ENCODE measurements at regions not wholly inside any gene's neighbourhood (a gene's known extent, or its start where the extent isn't known, plus 50 kb on each side); places are given as distances from the start of the nearest gene placed in this dataset.
"Not testable (repeated sequence)": the region's sequence is repeated elsewhere in the genome, so short reads cannot be mapped to it uniquely, and the experiment has no call there.

- DNase-seq: no peak
These were observed 494.7 kb upstream of the NECTIN3 start for GRCh38 chr3:110576960-110577359.

- no peak for DNase-seq
These were observed 493.8 kb upstream of the NECTIN3 start for GRCh38 chr3:110577854-110578253.

GRCh38 chr3:110579840-110580550, 491.6 kb upstream of the NECTIN3 start:
- DNase-seq: no peak

DNA sequence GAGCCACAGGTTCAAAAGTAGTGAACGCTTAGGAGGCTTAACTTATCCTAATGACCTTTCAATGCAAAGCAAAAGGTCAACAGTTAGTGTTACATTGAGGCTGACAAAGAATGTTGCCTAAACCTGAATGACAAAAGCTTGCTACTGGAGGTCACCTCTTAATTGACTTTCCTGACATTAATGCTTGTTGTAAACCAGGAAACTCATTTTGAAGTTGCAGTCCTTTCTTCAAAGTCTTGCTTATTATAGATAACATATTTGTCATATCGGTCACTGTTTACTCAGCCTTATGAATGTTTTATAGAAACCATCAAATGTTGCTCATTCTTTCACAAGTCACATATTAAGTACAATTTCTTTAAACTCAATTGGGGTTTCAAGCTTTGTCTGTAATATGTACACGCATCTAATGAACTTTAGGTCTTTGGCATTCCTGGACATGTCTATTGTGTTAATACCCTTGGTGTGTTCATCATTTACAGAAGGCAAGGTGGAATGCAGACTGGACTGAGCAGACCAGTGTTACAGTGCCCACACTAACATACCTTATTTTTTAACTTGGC, 488.2 kb upstream of the NECTIN3 start:
- DNase-seq: no peak

DNA sequence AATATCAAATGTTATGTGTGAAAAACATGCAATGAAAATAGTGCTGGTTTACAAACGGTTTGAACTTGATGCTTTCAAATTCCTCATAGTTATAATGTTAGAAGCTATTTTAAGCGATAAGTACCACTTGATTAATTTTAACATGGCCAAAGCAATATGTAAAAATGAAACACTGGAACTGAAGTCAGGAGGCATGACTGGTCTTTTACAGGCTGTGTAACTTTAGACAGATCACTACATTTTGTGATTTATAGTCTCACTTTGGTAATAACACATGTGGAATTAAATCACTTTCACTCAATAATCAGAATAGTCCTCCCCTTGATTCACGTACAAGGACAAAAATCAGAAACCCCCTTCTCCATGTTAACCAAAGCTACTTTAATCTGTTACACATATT, 482.7 kb upstream of the NECTIN3 start:
- no peak for DNase-seq

GRCh38 chr3:110589341-110589740, 482.3 kb upstream of the NECTIN3 start:
- DNase-seq: no peak

DNA sequence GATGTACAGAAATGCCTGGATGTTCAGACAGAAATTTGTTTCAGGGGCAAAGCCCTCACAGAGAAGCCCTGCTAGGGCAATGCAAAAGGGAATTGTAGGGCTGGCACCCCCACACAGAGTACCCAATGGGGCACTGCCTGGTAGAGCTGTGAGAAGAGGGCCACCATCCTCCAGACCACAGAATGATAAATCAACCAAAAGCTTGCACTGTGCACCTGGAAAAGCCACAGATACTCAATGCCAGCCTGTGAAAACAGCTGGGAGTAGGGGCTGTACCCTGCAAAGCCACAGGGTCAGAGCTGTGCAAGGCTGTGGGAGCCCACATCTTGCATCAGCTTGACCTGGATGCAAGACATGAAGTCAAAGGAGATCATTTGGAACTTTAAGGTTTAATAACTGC, 477.9 kb upstream of the NECTIN3 start:
- DNase-seq: no peak

DNA sequence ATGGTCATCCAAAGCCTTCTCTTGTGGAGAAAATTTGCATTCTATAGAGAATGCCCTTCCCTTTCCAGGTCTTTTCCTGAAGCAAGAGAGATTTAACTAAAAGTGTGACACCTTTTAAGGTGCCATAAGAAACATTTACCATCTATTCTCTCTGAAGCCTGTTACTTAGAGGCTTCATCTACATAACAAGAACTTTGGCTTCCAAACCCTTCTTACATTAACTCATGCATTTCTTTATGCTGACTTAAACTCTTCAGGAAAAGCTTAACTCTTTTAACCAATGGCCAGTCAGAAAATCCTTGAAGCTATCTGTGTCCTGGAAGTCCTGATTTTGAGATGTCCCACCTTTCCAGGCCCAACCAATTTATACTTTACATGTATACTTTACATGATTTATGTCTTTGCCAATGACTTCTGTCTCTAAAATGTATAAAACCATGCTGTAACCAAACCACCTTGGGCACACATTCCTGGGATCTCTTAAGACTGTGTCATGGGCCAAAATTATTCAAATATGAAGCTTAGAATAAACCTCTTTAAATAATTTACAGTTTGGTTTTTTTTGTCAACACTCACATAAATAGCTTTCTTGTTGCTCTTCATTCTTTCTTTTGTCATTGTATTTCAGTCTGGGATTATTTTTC, 472.6 kb upstream of the NECTIN3 start:
- no peak for DNase-seq

- no peak for DNase-seq
These were observed 463.1 kb upstream of the NECTIN3 start for GRCh38 chr3:110608566-110608965.

DNA sequence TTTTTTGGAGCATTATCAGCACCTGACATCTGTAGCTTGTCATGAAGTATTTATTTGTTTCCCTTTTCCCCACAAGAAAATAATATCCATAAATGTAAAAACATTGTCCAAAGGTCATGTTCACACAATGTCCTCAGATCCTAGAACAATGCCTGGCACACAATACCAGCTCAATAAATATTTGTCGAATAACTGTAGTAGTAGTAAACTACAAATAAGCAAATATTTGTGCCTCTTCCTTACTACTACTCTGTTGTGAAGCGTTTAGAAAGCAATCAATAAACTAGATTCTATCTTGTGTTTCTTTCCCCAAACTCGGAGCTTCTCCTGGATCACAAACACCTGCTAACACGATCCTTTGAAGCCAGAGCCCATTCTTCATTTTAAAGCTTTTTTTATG, 459.6 kb upstream of the NECTIN3 start:
- DNase-seq: no peak

DNA sequence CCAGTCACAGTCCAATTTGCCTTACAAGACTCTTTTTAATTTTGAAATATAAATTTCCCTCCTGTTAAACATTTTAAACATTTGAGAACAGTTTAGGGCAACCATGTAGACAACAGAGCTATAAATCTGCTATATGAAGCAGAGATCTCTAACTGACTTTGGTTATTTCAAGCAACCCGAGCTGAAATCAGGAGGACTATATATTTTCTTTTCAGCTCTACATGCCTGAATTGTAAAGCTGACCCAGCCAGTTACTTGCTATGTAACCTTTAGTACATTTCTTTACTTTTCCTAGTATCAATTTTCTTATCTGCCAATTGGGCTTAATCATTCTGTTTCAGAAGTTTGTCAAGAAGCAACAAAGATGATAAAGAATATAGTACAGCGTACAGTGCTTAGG, 457.4 kb upstream of the NECTIN3 start:
- no peak for DNase-seq

GRCh38 chr3:110615454-110615853, 456.2 kb upstream of the NECTIN3 start:
- DNase-seq: no peak

DNA sequence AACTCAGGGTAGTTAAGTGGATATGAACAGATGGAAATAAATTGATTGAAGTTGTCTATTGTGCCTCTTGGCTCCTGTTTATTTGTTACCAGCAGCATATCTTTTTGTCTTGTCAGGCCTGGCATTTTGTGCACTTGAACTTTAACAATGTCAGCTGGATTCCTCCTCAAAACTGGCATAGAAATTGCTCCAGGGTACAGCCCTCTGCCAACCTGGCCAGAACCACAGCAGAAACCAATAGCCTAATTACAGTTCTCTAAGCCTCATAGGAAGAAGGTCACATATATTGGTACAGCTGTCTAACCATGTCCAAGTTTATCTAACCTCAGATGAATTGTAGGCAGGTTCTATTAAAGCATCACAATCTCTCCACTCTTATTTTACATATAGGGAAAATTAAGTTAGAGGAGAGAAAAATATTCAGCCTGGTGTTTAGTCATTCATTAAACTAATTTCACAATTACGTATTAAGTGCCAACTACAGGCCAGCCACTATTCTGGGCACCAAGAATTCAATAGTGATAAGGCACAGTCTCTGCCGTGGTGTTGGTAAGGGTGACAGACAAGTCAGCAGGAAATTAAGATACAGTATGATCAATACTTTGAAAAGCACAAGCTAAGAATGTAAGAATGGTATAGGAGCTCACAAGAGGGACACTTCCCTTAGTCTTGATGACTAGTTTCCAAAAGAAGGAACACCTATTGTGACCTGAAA, 452.9 kb upstream of the NECTIN3 start:
- DNase-seq: no peak

DNA sequence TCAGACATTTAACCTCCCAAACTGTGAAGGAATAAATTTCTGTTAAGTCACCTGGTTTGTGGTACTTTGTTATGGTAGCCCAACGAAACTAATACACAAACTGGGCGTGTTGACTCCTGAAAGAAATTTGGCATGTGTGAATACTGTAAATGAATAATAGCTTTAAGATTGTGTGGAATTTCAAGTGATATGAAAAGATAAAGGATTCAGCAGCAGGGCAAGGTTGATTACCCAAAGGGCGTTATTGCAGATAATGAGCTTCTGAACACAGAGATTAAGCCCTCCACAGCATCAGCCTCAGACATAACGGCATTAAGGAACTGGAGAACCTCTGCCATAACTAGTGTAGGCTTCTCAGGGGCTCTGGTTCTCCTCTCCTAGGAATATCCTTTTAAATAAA, 451.5 kb upstream of the NECTIN3 start:
- no peak for DNase-seq

DNA sequence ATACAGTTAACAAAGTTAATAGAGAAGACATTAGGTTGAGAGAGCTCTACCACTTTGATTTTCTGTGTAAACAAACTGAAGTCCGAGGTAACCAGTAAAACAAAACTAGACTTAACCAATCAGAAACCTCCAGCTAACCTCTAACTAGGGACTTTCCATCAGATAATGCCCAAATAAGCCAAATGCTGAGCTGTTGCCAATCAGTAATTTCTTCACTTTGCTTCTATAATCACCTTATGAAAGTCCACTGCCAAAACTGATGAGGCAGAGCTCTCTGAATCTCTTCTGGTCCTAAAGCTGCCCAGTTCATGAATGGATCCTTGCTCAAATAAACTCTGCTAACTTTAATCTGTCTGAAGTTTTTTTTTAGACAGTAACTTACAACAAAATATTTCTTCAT, 448.0 kb upstream of the NECTIN3 start:
- no peak for DNase-seq

DNA sequence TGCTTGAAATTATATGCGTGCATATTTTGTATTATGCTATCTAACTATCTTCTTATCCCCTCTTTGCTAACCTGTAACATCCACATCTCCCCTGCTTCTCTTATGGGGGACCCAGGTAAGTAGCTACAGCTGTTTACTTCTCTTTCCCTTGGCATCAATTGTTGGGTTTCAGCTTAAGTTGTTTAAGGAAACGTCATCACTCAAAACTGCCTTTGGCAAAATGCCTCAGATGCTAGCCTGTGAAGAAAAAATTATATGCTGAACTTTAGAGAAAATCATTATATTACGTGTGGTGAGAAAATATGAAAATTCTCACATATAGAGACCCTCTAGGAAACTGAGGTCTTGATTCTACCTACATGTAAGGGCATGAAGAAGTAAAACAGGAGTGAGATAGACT, 447.0 kb upstream of the NECTIN3 start:
- DNase-seq: no peak

DNA sequence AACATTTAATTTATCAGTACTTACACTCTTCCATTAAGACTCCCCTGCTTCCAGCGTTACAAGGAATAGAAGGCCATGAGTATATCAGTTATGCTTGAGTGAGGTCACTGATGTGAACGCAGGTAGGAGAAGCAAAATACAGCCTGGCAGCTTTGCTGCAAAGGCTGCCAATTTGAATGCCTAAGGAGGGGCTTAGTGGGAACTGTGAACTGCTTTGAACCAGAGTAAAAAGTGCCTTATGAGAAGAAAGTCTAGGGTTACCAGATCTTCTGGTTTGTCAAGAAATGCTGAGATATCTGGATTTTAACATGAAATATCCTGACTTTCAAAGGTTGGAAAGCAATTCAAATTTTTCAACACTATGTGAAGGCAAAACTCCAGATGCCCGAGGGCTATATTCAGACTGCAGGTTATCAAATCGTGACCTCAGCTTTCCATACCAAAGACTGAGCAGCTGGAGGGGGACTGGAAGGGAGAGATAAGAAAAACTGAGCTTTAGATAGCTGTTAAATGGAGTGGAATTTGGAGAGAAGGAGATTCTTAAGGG, 446.3 kb upstream of the NECTIN3 start:
- no peak for DNase-seq

- DNase-seq: not testable (repeated sequence)
These were observed 444.9 kb upstream of the NECTIN3 start for GRCh38 chr3:110626652-110627111.

DNA sequence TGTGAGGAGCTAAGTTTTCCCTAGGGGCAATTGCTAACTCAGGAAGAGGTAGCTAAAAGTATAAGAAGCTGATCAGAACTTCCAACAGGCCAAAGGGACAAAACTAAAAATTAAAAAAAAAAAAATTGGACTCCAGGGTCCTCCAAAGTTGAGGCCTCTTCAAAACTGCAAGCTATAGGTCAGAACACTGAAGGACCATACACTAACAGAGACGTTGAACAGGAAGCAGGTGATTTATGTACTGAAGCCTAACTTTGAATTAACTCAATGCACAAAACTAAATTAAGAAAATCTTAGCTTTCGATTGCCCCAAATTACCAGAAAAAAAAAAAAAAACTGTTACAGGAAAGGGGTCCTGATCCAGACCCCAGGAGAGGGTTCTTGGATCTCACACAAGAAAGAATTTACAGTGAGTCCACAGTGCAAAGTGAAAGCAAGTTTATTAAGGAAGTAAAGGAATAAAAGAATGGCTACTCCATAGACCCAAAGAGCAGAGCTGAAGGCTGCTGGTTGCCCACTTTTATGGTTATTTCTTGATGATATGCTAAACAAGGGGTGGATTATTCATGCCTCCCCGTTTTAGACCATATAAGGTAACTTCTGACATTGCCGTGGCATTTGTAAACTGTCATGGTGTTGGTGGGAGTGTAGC, 442.8 kb upstream of the NECTIN3 start:
- no peak for DNase-seq

GRCh38 chr3:110629917-110630316, 441.7 kb upstream of the NECTIN3 start:
- no peak for DNase-seq

DNA sequence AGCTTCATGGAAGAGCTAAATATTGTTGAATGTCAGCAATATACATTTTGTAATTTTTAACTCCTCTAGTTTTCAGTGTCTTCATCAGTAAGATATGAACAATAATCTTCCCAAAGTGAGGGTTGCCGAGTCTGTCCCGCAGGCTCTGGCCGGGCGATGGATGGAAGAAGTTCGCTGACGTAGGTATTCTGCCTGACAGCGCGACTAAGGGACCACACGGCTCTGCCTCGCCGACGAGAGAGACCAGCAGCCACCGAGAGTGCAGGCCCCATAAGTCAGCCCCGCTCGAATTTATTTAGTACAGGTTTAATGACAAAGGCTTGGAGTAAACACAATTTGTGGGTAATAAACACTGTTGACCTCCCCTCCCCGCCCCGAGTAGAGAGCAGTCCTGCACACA, 427.4 kb upstream of the NECTIN3 start:
- no peak for DNase-seq

DNA sequence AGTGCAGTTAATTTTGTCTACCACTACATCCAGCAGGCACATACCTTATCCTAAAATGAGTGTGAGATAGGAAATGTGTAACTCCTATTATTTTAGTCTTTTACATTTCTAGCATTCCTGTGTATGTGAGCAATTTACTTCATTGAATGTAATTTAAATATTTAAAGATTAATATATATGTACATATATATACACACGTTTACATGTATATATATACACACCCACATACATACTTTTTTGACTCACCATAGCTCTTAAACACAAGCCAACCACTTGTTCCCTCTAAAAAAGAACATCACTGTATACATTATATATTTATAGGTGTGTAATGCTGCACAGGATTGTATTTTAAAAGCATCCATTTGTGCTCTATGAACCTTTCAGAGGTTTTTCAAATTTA, 425.6 kb upstream of the NECTIN3 start:
- no peak for DNase-seq

GRCh38 chr3:110646496-110646895, 425.1 kb upstream of the NECTIN3 start:
- no peak for DNase-seq
